Heart left ventricle (tissue), 13 donors: ENCODE measurements at regions not wholly inside any gene's neighbourhood (a gene's known extent, or its start where the extent isn't known, plus 50 kb on each side); places are given as distances from the start of the nearest gene placed in this dataset.

Source experiments
- POLR2A ChIP-seq, 2 donors: fragments of 450-650 bp; IDR thresholded peaks; one replicate each; pipeline ENCODE4 v1.6.1; 2017; ENCODE audit warnings: antibody characterized with exemption in 2 of 2, mild to moderate bottlenecking in 2 of 2, moderate library complexity in 2 of 2
- TF ChIP-seq, protein P1 (sequence below), 12 donors: fragments of 200-600 bp; sonication (generic) in 4 of 12; IDR thresholded peaks; one replicate each; pipeline versions ENCODE4 v1.5.0 to v1.8.0; 2018 to 2022; ENCODE audit warnings: antibody characterized with exemption in 12 of 12, mild to moderate bottlenecking in 5 of 12
- donor health status: ischemic (EF 13 %, LVEDD 7.1; RV severe dilation, severe dysfunction).
- donor health status: DM: no; HTN: yes; CAD: no.
- donor health status: DM: no; HTN: no; CAD: no.
- donor health status: ischemic (EF 25% LVEDD 6.9; RV normal size, moderate dysfunction).
- donor health status: ischemic (EF 25% LVEDD 5.7; RV mildly dilated, moderate dysfunction).
- donor health status: ischemic (EF 35%, LVEDD 5.7; RV mildly dilated, moderate dysfunction).
- donor health status: nonischemic (EF 11% LVEDD 7.7; RV severe dilation, severe dysfunction).
- donor health status: DM: yes; HTN: yes; CAD: no.
- donor health status: PGD.
- donor health status: ischemic (EF 29% LVEDD 5.4; RV normal size, mild dysfunction).
- donor health status: nonischemic (EF 23%, LVEDD 6.1; RV moderate dilation, normal function).

DNA sequence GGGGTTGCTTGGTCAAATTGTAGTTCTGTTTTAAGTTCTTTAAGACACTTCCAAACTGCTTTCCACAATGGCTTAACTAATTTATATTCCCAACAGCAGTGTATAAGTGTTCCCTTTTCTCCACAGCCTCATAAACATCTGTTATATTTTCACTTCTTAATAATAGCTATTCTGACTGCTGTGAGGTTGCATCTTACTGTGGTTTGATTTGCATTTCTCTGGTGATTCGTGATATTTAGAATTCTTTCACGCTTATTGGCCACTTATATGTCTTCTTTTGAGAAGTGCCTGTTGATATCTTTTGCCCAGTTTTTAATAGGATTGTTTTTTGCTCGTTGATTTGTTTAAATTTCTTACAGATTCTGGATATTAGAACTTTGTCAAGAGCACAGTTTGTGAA, 278.6 kb upstream of the ITM2A start:
- no peak for TF ChIP-seq POLR2A (IDR thresholded peaks at IDR 0.05)
- TF ChIP-seq, protein P1, sequence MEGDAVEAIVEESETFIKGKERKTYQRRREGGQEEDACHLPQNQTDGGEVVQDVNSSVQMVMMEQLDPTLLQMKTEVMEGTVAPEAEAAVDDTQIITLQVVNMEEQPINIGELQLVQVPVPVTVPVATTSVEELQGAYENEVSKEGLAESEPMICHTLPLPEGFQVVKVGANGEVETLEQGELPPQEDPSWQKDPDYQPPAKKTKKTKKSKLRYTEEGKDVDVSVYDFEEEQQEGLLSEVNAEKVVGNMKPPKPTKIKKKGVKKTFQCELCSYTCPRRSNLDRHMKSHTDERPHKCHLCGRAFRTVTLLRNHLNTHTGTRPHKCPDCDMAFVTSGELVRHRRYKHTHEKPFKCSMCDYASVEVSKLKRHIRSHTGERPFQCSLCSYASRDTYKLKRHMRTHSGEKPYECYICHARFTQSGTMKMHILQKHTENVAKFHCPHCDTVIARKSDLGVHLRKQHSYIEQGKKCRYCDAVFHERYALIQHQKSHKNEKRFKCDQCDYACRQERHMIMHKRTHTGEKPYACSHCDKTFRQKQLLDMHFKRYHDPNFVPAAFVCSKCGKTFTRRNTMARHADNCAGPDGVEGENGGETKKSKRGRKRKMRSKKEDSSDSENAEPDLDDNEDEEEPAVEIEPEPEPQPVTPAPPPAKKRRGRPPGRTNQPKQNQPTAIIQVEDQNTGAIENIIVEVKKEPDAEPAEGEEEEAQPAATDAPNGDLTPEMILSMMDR (IDR thresholded peaks at IDR 0.05): no peak
